ENCODE measurements at regions not wholly inside any gene's neighbourhood (a gene's known extent, or its start where the extent isn't known, plus 50 kb on each side); places are given as distances from the start of the nearest gene placed in this dataset.

DNA sequence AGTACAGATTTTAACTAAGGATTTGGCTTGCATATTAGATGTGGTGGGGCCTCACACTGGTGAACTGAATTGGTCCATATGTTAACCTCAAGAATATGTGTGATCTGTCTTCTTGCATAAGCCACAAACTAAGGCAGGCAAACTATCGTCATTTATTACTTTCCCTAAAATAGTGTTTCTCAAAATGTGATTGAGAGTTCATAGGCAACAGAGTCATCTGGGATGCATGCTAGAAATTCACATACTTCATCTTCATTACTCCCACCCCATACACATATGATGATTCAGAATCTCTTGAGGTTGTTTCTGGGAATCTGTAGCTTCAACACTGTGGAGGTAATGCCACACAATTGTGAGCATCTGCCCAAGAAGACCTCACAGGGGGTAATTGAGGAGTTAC lies 822.8 kb upstream of the CDH2 start (continued):
- TF ChIP-seq, protein P1, sequence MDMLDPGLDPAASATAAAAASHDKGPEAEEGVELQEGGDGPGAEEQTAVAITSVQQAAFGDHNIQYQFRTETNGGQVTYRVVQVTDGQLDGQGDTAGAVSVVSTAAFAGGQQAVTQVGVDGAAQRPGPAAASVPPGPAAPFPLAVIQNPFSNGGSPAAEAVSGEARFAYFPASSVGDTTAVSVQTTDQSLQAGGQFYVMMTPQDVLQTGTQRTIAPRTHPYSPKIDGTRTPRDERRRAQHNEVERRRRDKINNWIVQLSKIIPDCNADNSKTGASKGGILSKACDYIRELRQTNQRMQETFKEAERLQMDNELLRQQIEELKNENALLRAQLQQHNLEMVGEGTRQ (IDR thresholded peaks at IDR 0.05; ENCODE audit: low read length) = no peak
